Cerebellar nuclear complex (tissue), 1 donor: ENCODE measurements at regions not wholly inside any gene's neighbourhood (a gene's known extent, or its start where the extent isn't known, plus 50 kb on each side); places are given as distances from the start of the nearest gene placed in this dataset.

ENCODE experiments used
- DNase-seq, 2 experiments: peaks; one replicate each; lab custom pipeline; 2025; lab: John Stamatoyannopoulos, UW

GRCh38 chr11:70796648-70797227 is 398.4 kb downstream of the CTTN start:
- no peak for DNase-seq

- DNase-seq = no peak
Observed at GRCh38 chr11:70798296-70798695, 400.0 kb downstream of the CTTN start.

- no peak for DNase-seq
Observed at GRCh38 chr11:70799386-70799785, 401.1 kb downstream of the CTTN start.

- no peak for DNase-seq
Observed at GRCh38 chr11:70802185-70802584, 403.9 kb downstream of the CTTN start.

GRCh38 chr11:70804139-70804837 is 406.0 kb downstream of the CTTN start:
- no peak for DNase-seq

GRCh38 chr11:70805243-70805642 is 406.9 kb downstream of the CTTN start:
- no peak for DNase-seq

- DNase-seq = no peak
Observed at GRCh38 chr11:70805971-70806370, 407.6 kb downstream of the CTTN start.

GRCh38 chr11:70806461-70807194 is 408.3 kb downstream of the CTTN start:
- DNase-seq = no peak

GRCh38 chr11:70807195-70807543 is 408.8 kb downstream of the CTTN start:
- no peak for DNase-seq

- DNase-seq = no peak
Observed at GRCh38 chr11:70808686-70809375, 410.5 kb downstream of the CTTN start.

GRCh38 chr11:70810133-70810532 is 411.8 kb downstream of the CTTN start:
- no peak for DNase-seq

- DNase-seq = no peak
Observed at GRCh38 chr11:70810681-70811080, 412.4 kb downstream of the CTTN start.

GRCh38 chr11:70811483-70811882 is 413.2 kb downstream of the CTTN start:
- no peak for DNase-seq

GRCh38 chr11:70811915-70812314 is 413.6 kb downstream of the CTTN start:
- DNase-seq = no peak

GRCh38 chr11:70812472-70812871 is 414.1 kb downstream of the CTTN start:
- no peak for DNase-seq

GRCh38 chr11:70813651-70814050 is 415.3 kb downstream of the CTTN start:
- DNase-seq = no peak

- no peak for DNase-seq
Observed at GRCh38 chr11:70815485-70815832, 417.1 kb downstream of the CTTN start.

GRCh38 chr11:70816156-70816678 is 417.9 kb downstream of the CTTN start:
- no peak for DNase-seq

GRCh38 chr11:70818351-70818750 is 420.0 kb downstream of the CTTN start:
- no peak for DNase-seq

GRCh38 chr11:70819022-70819421 is 420.7 kb downstream of the CTTN start:
- DNase-seq = no peak

GRCh38 chr11:70820311-70820710 is 422.0 kb downstream of the CTTN start:
- no peak for DNase-seq

- no peak for DNase-seq
Observed at GRCh38 chr11:70820712-70821111, 422.4 kb downstream of the CTTN start.

GRCh38 chr11:70823771-70824170 is 425.4 kb downstream of the CTTN start:
- DNase-seq = no peak
